ENCODE measurements at regions not wholly inside any gene's neighbourhood (a gene's known extent, or its start where the extent isn't known, plus 50 kb on each side); places are given as distances from the start of the nearest gene placed in this dataset.

DNA sequence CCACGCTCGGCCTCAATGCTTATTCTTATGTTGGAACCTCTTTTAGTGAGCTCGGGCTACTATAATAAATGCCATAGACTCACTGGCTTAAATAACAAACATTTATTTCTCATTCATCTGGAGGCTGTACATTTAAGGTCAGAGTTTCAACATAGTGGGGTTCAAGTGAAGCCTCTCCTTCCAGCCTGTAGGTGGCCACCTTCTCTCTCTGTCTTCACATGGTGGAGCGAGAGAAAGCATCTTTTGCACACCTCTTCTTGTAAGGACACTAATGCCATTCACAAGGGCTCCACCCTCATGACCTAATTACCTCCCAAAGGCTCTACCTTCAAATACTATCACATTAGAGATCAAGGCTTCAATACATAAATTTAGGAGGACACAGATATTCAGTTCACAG is 520.3 kb upstream of the EPHA6 start:
- Mint-ChIP-seq H3K4me1 (ENCODE audit: insufficient read depth, unreplicated experiment) (no peaks in the 10 kb centered on the region), H3K27me3 (ENCODE audit: insufficient read depth, unreplicated experiment) (no peaks in the 10 kb centered on the region), H3K9me3 (ENCODE audit: unreplicated experiment) (peaks cover 8% of the 10 kb centered on the region), H3K4me3 (ENCODE audit: unreplicated experiment) (no peak overlapping the region), H3K36me3 (ENCODE audit: insufficient read depth, unreplicated experiment) (no peaks in the 10 kb centered on the region), H3K27ac (ENCODE audit: low read depth, unreplicated experiment) (no peak overlapping the region)
- TF ChIP-seq, protein P1, sequence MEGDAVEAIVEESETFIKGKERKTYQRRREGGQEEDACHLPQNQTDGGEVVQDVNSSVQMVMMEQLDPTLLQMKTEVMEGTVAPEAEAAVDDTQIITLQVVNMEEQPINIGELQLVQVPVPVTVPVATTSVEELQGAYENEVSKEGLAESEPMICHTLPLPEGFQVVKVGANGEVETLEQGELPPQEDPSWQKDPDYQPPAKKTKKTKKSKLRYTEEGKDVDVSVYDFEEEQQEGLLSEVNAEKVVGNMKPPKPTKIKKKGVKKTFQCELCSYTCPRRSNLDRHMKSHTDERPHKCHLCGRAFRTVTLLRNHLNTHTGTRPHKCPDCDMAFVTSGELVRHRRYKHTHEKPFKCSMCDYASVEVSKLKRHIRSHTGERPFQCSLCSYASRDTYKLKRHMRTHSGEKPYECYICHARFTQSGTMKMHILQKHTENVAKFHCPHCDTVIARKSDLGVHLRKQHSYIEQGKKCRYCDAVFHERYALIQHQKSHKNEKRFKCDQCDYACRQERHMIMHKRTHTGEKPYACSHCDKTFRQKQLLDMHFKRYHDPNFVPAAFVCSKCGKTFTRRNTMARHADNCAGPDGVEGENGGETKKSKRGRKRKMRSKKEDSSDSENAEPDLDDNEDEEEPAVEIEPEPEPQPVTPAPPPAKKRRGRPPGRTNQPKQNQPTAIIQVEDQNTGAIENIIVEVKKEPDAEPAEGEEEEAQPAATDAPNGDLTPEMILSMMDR (IDR thresholded peaks at IDR 0.05; ENCODE audit: unreplicated experiment), result no peak
- DNase-seq (ENCODE audit: unreplicated experiment), result no peak
- ChIA-PET CTCF (interaction anchor here (0.6 to 1.2 kb wide), 2 partner anchors 14 to 741 kb away, joined by 3 read pairs; no protein-coding TSS in a partner anchor), POLR2A (no interaction called here)
- intact Hi-C loops (cut with micrococcal nuclease), result no loop called here
- BruUV-seq (replicated peaks), result no TSS peak

GRCh38 chr3:96300743-96301142 is 513.7 kb upstream of the EPHA6 start:
- no peak overlapping the region for H3K27ac Mint-ChIP-seq (ENCODE audit: low read depth, unreplicated experiment)
- no peaks in the 10 kb centered on the region for H3K36me3 Mint-ChIP-seq (ENCODE audit: insufficient read depth, unreplicated experiment)
- no peak for DNase-seq (ENCODE audit: unreplicated experiment)
- no TSS peak for BruUV-seq (replicated peaks)
- ChIA-PET POLR2A (no interaction called here), CTCF (no interaction called here)
- no peak overlapping the region for H3K4me3 Mint-ChIP-seq (ENCODE audit: unreplicated experiment)
- intact Hi-C loops (cut with micrococcal nuclease), result no loop called here
- TF ChIP-seq, protein P1 (IDR thresholded peaks at IDR 0.05; ENCODE audit: unreplicated experiment), result no peak
- no peaks in the 10 kb centered on the region for H3K4me1 Mint-ChIP-seq (ENCODE audit: insufficient read depth, unreplicated experiment)
- peaks cover 8% of the 10 kb centered on the region for H3K9me3 Mint-ChIP-seq (ENCODE audit: unreplicated experiment)
- no peaks in the 10 kb centered on the region for H3K27me3 Mint-ChIP-seq (ENCODE audit: insufficient read depth, unreplicated experiment)

DNA sequence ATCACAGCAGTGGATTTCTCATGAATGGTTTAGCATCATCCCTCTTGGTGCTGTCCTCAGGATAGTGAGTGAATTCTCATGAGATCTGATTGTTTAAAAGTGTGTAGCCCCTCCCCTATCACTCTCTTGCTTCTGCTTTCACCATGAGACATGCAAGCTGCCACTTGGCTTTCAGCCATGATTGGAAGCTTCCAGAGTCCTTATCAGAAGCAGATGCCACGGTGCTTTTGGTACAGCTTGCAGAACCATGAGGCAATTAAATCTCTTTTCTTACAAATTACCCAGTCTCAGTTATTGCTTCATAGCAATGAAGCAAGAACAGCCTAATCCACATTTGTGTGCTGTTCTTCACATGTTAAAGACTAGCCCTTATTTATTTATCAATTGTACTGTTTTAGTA is 495.2 kb upstream of the EPHA6 start:
- TF ChIP-seq, protein P1 (IDR thresholded peaks at IDR 0.05; ENCODE audit: unreplicated experiment), result no peak
- H3K27me3 Mint-ChIP-seq (ENCODE audit: insufficient read depth, unreplicated experiment), result no peaks in the 10 kb centered on the region
- no peaks in the 10 kb centered on the region for H3K4me1 Mint-ChIP-seq (ENCODE audit: insufficient read depth, unreplicated experiment)
- no TSS peak for BruUV-seq (replicated peaks)
- DNase-seq (ENCODE audit: unreplicated experiment), result peak; percentile 3
- intact Hi-C loops (cut with micrococcal nuclease), result no loop called here
- H3K4me3 Mint-ChIP-seq (ENCODE audit: unreplicated experiment), result no peak overlapping the region
- peaks cover 8% of the 10 kb centered on the region for H3K9me3 Mint-ChIP-seq (ENCODE audit: unreplicated experiment)
- POLR2A ChIA-PET, result no interaction called here
- CTCF ChIA-PET, result interaction anchor here (0.6 kb wide), 1 partner anchor 138 kb away, joined by 3 read pairs; no protein-coding TSS in a partner anchor
- no peaks in the 10 kb centered on the region for H3K36me3 Mint-ChIP-seq (ENCODE audit: insufficient read depth, unreplicated experiment)
- H3K27ac Mint-ChIP-seq (ENCODE audit: low read depth, unreplicated experiment), result no peak overlapping the region

DNA sequence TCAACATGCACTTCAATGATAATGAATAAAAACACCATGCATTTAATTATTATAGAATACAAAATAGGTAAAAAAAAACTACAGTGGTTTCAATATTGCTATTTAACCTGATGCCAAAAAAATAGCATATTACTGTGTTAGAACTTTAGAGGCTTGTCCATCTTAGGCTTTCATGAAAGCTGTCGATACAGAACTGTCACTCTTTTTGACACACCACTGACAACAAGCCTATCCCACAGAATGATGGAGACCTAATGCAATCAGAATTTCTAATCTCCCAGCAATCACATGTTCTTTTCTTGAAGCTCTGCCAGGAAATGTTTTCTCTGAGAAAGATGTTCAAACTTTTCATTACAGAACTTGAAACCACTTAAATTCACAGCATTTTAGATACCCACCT is 490.3 kb upstream of the EPHA6 start:
- Mint-ChIP-seq H3K4me3 (ENCODE audit: unreplicated experiment) (no peak overlapping the region), H3K9me3 (ENCODE audit: unreplicated experiment) (no peaks in the 10 kb centered on the region), H3K36me3 (ENCODE audit: insufficient read depth, unreplicated experiment) (no peaks in the 10 kb centered on the region), H3K27me3 (ENCODE audit: insufficient read depth, unreplicated experiment) (no peaks in the 10 kb centered on the region), H3K4me1 (ENCODE audit: insufficient read depth, unreplicated experiment) (no peaks in the 10 kb centered on the region), H3K27ac (ENCODE audit: low read depth, unreplicated experiment) (no peak overlapping the region)
- CTCF ChIA-PET, result interaction anchor here (0.5 to 0.7 kb wide), 3 partner anchors 11 to 142 kb away, joined by 3 read pairs; no protein-coding TSS in a partner anchor
- DNase-seq (ENCODE audit: unreplicated experiment), result no peak
- intact Hi-C loops (cut with micrococcal nuclease), result no loop called here
- POLR2A ChIA-PET, result no interaction called here
- BruUV-seq (replicated peaks), result no TSS peak
- TF ChIP-seq, protein P1 (IDR thresholded peaks at IDR 0.05; ENCODE audit: unreplicated experiment), result no peak
